ENCODE measurements at regions not wholly inside any gene's neighbourhood (a gene's known extent, or its start where the extent isn't known, plus 50 kb on each side); places are given as distances from the start of the nearest gene placed in this dataset.

DNA sequence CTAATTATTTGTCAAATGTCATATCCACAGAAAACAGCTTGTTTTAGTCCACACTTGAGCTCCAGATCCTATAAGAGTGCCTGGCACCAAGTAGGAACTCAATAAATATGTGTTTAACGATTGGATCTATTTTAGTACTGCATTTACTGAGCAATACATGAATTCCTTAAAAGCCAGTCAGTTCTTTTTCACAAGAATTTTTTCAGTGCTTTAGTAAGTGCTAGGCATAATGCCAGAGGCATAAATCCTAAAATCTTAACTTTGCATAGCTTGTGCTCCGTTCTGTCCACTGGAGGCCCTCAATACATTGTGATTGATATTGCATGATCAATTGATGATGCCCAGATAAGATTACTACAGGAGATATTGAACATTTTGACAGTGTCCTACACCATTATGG is 67.3 kb upstream of the PCSK5 start:
- ChIA-PET CTCF (no interaction called here), POLR2A (no interaction called here)
- FAIRE-seq (no peak), DNase-seq (ENCODE audit: low read depth, low spot score) (no peak)
- dilution Hi-C loops (cut with MboI; ENCODE audit: extremely low pct_ligation_motif_present, low sequenced_read_pairs) (no loop called here), intact Hi-C loops (cut with micrococcal nuclease) (no loop called here)
- no peak overlapping the region for H3K4me3 ChIP-seq (replicated peaks in 1 of 3; ENCODE audit: insufficient read depth in 1 of 3, low read depth in 1 of 3, low read length in 3 of 3)
- H3K9me1 ChIP-seq (replicated peaks; ENCODE audit: control insufficient read depth, extremely low read depth, insufficient read depth, low read length): no peaks in the 10 kb centered on the region
- no peak overlapping the region for H3K9ac ChIP-seq (replicated peaks; ENCODE audit: extremely low read depth, insufficient read depth, low read length)
- no peak overlapping the region for H2AFZ ChIP-seq (ENCODE audit: low read depth, low read length)
- no peaks in the 10 kb centered on the region for H3K9me3 ChIP-seq (replicated peaks; ENCODE audit: control insufficient read depth, insufficient read depth, low read length)
- H3K4me2 ChIP-seq (ENCODE audit: insufficient read depth, low read length): no peak overlapping the region
- no peak for TF ChIP-seq CTCF (IDR thresholded peaks at IDR 0.05; ENCODE audit: extremely low read depth in 1 of 2, insufficient read depth in 1 of 2, low read depth in 1 of 2, low read length in 2 of 2)
- no peak for TF ChIP-seq MAX (IDR thresholded peaks at IDR 0.05; ENCODE audit: insufficient read depth, insufficient read length)
- no peak for TF ChIP-seq POLR2A (IDR thresholded peaks at IDR 0.05; ENCODE audit: low read depth, low read length)
- no peak for TF ChIP-seq JUN (IDR thresholded peaks at IDR 0.05; ENCODE audit: borderline replicate concordance, insufficient read depth, insufficient read length, low read depth)
- TF ChIP-seq MYC (IDR thresholded peaks at IDR 0.05; ENCODE audit: low read depth, low read length): no peak
- TF ChIP-seq GATA2 (IDR thresholded peaks at IDR 0.05; ENCODE audit: insufficient read depth, insufficient read length, low read depth, low read length): no peak
- H3K27me3 ChIP-seq (ENCODE audit: control insufficient read depth in 2 of 2, insufficient read depth in 2 of 2, low read length in 2 of 2): no peaks in the 10 kb centered on the region
- no peaks in the 10 kb centered on the region for H4K20me1 ChIP-seq (replicated peaks; ENCODE audit: control insufficient read depth, extremely low read depth, insufficient read depth, low read length)
- no peaks in the 10 kb centered on the region for H3K79me2 ChIP-seq (ENCODE audit: control insufficient read depth, insufficient read depth, low read length)
- no peaks in the 10 kb centered on the region for H3K4me1 ChIP-seq (ENCODE audit: control insufficient read depth, extremely low read depth, insufficient read depth, low read length)
- H3K27ac ChIP-seq (ENCODE audit: insufficient read depth, low read depth, low read length): no peak overlapping the region
- BruUV-seq (replicated peaks): no TSS peak
- no peaks in the 10 kb centered on the region for H3K36me3 ChIP-seq (ENCODE audit: control insufficient read depth in 2 of 2, extremely low read depth in 1 of 2, insufficient read depth in 2 of 2, low read length in 2 of 2)
